Activated CD4-positive, alpha-beta T cell treated with anti-CD3 and anti-CD28 coated beads, Interleukin-2, amount 10 ng/mL, durations not matched to agents 7 days and 5 days (primary cell): ENCODE measurements at regions not wholly inside any gene's neighbourhood (a gene's known extent, or its start where the extent isn't known, plus 50 kb on each side); places are given as distances from the start of the nearest gene placed in this dataset.

Experiments
- CTCF ChIA-PET: fragments of 350-600 bp; sonication (Branson Sonifier 250); formaldehyde crosslinking; loops from one replicate; lab custom pipeline; 2021; ENCODE audit warnings: antibody characterized with exemption; lab: Charles Lee
- POLR2A ChIA-PET: fragments of 350-600 bp; sonication (Branson Sonifier 250); formaldehyde crosslinking; loops from one replicate; lab custom pipeline; 2021; ENCODE audit warnings: antibody characterized with exemption; lab: Charles Lee
- DNase-seq: peaks from one replicate; pipeline ENCODE4 v3.0.0-alpha.2; 2020
- H3K27ac Mint-ChIP-seq: one replicate; pipeline ENCODE4 v1.8.0; 2021; ENCODE audit warnings: mild to moderate bottlenecking, moderate library complexity, mixed read lengths
- H3K27me3 Mint-ChIP-seq: one replicate; pipeline ENCODE4 v1.8.0; 2021; ENCODE audit warnings: mixed read lengths
- H3K36me3 Mint-ChIP-seq: one replicate; pipeline ENCODE4 v1.8.0; 2021; ENCODE audit warnings: low read depth, mixed read lengths
- H3K4me1 Mint-ChIP-seq: one replicate; pipeline ENCODE4 v1.8.0; 2021; ENCODE audit warnings: mixed read lengths
- H3K4me3 Mint-ChIP-seq: one replicate; pipeline ENCODE4 v1.8.0; 2021; ENCODE audit warnings: mild to moderate bottlenecking, moderate library complexity, mixed read lengths
- H3K9me3 Mint-ChIP-seq: one replicate; pipeline ENCODE4 v1.8.0; 2021; ENCODE audit warnings: mixed read lengths

GRCh38 chr4:42708625-42709024, 51.7 kb upstream of the ATP8A1 start:
- POLR2A ChIA-PET: no interaction called here
- no peaks in the 10 kb centered on the region for H3K36me3 Mint-ChIP-seq
- CTCF ChIA-PET: no interaction called here
- no peak overlapping the region for H3K27ac Mint-ChIP-seq
- no peak for DNase-seq
- no peak overlapping the region for H3K4me3 Mint-ChIP-seq
- H3K9me3 Mint-ChIP-seq: no peaks in the 10 kb centered on the region
- H3K4me1 Mint-ChIP-seq: no peaks in the 10 kb centered on the region
- H3K27me3 Mint-ChIP-seq: peaks cover 2% of the 10 kb centered on the region
